ENCODE measurements at regions not wholly inside any gene's neighbourhood (a gene's known extent, or its start where the extent isn't known, plus 50 kb on each side); places are given as distances from the start of the nearest gene placed in this dataset.

DNA sequence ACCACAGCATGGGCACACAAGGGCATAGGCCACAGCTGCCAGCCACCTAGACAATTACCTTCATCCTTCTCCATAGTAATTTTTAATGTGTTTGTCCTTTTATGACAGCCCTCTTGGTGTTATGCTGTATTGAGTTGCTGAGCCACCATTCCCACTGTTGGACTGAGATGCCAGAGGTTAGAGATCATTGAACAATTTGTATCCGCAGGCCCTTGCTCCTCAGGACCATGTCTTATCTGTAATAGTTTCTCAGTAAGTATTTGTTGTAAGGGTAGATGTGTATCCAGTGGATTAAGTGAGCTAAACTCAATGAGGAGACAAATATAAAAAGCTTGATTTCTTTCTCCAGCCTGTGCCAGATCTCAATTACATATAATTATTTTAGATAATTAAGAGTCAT is 832.8 kb upstream of the ID2 start:
- no peak for TF ChIP-seq SMC3 (conservative IDR thresholded peaks at IDR 0.05; ENCODE audit: poor library complexity)
- no peak for TF ChIP-seq CTCF (IDR thresholded peaks at IDR 0.05; ENCODE audit: poor library complexity, severe bottlenecking)
- TF ChIP-seq, protein P1, sequence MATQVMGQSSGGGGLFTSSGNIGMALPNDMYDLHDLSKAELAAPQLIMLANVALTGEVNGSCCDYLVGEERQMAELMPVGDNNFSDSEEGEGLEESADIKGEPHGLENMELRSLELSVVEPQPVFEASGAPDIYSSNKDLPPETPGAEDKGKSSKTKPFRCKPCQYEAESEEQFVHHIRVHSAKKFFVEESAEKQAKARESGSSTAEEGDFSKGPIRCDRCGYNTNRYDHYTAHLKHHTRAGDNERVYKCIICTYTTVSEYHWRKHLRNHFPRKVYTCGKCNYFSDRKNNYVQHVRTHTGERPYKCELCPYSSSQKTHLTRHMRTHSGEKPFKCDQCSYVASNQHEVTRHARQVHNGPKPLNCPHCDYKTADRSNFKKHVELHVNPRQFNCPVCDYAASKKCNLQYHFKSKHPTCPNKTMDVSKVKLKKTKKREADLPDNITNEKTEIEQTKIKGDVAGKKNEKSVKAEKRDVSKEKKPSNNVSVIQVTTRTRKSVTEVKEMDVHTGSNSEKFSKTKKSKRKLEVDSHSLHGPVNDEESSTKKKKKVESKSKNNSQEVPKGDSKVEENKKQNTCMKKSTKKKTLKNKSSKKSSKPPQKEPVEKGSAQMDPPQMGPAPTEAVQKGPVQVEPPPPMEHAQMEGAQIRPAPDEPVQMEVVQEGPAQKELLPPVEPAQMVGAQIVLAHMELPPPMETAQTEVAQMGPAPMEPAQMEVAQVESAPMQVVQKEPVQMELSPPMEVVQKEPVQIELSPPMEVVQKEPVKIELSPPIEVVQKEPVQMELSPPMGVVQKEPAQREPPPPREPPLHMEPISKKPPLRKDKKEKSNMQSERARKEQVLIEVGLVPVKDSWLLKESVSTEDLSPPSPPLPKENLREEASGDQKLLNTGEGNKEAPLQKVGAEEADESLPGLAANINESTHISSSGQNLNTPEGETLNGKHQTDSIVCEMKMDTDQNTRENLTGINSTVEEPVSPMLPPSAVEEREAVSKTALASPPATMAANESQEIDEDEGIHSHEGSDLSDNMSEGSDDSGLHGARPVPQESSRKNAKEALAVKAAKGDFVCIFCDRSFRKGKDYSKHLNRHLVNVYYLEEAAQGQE (IDR thresholded peaks at IDR 0.05; ENCODE audit: borderline replicate concordance) = no peak
- no peak for TF ChIP-seq EZH2 (IDR thresholded peaks at IDR 0.05; ENCODE audit: borderline replicate concordance, insufficient read depth, low read length, poor library complexity, severe bottlenecking)

Data from neural cell (in vitro differentiated cells).